ENCODE measurements at regions not wholly inside any gene's neighbourhood (a gene's known extent, or its start where the extent isn't known, plus 50 kb on each side); places are given as distances from the start of the nearest gene placed in this dataset.

DNA sequence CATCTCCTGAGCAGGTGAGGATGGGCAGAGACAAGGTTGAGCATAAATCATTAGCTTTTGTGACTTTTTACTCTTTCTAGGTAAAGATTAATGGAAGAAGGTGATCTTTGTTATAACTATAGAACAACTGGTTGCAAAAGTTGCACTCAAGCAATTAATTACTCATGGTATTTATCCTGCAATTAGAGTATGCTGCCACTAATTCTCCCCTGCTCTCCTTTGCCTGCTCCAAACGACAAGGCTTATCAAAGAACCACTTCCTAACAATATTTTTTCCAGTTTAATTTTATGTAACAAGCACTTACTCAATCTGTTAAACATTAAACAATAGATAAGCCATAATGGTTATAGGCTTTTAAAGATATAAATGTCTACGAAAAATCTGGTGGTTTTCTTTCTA is 189.9 kb upstream of the PELI2 start:
- Histone ChIP-seq H3K36me3 (no peaks in the 10 kb centered on the region), H3K4me1 (ENCODE audit: low read depth) (no peaks in the 10 kb centered on the region), H3K27me3 (no peaks in the 10 kb centered on the region), H3K27ac (no peak overlapping the region), H3K4me3 (no peak overlapping the region), H3K9me3 (ENCODE audit: low read depth) (no peaks in the 10 kb centered on the region)
- TF ChIP-seq, protein P1, sequence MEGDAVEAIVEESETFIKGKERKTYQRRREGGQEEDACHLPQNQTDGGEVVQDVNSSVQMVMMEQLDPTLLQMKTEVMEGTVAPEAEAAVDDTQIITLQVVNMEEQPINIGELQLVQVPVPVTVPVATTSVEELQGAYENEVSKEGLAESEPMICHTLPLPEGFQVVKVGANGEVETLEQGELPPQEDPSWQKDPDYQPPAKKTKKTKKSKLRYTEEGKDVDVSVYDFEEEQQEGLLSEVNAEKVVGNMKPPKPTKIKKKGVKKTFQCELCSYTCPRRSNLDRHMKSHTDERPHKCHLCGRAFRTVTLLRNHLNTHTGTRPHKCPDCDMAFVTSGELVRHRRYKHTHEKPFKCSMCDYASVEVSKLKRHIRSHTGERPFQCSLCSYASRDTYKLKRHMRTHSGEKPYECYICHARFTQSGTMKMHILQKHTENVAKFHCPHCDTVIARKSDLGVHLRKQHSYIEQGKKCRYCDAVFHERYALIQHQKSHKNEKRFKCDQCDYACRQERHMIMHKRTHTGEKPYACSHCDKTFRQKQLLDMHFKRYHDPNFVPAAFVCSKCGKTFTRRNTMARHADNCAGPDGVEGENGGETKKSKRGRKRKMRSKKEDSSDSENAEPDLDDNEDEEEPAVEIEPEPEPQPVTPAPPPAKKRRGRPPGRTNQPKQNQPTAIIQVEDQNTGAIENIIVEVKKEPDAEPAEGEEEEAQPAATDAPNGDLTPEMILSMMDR (IDR thresholded peaks at IDR 0.05; ENCODE audit: low read depth, low read length) = no peak
- no peak for DNase-seq (ENCODE audit: low read depth in 1 of 2, low spot score in 1 of 2)

DNA sequence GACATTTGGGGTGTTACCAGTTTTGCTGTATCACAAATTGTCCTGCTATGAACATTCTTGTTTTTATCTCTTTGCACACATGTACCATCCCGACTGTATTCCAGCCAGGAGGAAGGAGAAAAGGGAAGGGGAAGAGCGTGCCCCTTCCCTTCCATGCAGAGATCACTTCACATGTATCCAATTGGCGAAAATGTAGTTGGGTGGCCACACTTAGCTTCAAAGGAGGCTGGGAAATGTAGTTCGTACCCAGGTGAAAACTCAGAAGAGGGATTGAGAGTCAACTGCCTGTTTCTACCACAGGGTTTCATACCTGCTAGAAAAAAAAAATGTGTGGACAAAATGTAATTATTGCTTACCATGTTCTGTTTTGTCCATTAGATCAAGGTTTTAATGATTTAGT is 189.1 kb upstream of the PELI2 start:
- TF ChIP-seq, protein P1 (IDR thresholded peaks at IDR 0.05; ENCODE audit: low read depth, low read length) = no peak
- Histone ChIP-seq H3K4me1 (ENCODE audit: low read depth) (no peaks in the 10 kb centered on the region), H3K27ac (no peak overlapping the region), H3K36me3 (no peaks in the 10 kb centered on the region), H3K9me3 (ENCODE audit: low read depth) (no peaks in the 10 kb centered on the region), H3K4me3 (no peak overlapping the region), H3K27me3 (no peaks in the 10 kb centered on the region)
- DNase-seq (ENCODE audit: low read depth in 1 of 2, low spot score in 1 of 2) = no peak

DNA sequence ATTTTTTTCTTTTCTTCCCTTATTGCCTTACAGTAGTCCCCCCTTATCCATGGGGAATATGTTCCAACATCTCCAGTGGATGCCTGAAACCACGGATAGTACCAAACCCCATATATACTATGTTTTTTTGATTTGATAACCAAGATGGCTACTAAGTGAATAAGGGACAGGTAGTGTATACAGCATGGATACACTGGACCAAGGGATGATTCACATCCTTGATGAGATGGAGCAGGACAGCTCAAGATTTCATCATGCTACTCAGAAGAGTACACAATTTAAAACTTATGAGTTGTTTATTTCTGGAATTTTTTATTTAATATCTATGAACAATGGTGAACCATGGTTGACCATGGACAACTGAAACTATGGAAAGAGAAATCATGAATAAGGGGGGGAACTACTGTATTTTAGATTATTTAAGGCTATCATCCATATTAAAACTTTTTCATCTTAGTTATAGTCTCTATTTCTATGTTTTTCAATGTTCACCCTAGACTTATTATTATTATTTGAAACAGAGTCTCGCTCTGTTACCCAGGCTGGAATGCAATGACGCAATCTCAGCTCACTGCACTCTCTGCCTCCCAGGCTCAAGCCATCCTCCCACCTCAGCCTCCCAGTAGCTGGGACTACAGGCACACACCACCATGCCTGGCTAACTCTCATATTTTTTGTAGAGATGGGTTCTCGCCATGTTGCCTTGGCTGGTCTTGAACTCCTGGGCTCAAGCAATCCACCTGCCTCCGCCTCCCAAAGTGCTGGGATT is 188.0 kb upstream of the PELI2 start:
- Histone ChIP-seq H3K27ac (no peak overlapping the region), H3K4me3 (no peak overlapping the region), H3K27me3 (no peaks in the 10 kb centered on the region), H3K4me1 (ENCODE audit: low read depth) (no peaks in the 10 kb centered on the region), H3K36me3 (no peaks in the 10 kb centered on the region), H3K9me3 (ENCODE audit: low read depth) (no peaks in the 10 kb centered on the region)
- no peak for DNase-seq (ENCODE audit: low read depth in 1 of 2, low spot score in 1 of 2)
- TF ChIP-seq, protein P1 (IDR thresholded peaks at IDR 0.05; ENCODE audit: low read depth, low read length) = no peak

GRCh38 chr14:55936691-55937090 is 181.5 kb upstream of the PELI2 start:
- Histone ChIP-seq H3K4me1 (ENCODE audit: low read depth) (no peaks in the 10 kb centered on the region), H3K4me3 (no peak overlapping the region), H3K27me3 (no peaks in the 10 kb centered on the region), H3K9me3 (ENCODE audit: low read depth) (no peaks in the 10 kb centered on the region), H3K27ac (no peak overlapping the region), H3K36me3 (no peaks in the 10 kb centered on the region)
- TF ChIP-seq, protein P1 (IDR thresholded peaks at IDR 0.05; ENCODE audit: low read depth, low read length) = no peak
- peak in 1 of 2 donors; percentile 34 for DNase-seq (ENCODE audit: low read depth in 1 of 2, low spot score in 1 of 2)

DNA sequence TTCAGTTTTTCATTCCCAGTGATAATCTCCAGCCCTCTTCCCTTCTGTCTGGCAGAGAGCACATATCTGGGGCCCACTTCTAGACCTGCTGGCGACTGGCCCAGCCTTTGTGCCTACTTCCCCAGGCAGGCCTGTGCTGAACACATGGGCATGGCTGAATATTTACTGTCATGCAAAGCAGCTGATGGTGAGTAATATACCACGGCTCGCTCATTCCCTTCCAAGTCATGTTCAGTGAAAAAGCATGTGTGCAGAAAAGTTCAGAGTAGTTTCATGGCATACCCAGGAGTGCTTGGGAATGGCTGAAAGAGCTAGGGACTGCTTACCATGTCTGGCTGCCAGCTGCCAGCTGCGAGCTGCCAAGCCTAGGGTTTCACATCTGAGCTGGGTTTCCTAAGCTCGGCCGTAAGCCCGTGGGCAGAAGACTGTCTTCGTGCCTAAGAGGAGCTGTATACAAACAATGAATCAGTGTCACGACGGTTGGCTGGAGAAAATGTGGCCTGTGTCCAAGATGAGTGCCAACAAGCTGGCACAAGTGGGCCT is 179.9 kb upstream of the PELI2 start:
- no peaks in the 10 kb centered on the region for H3K4me1 ChIP-seq (ENCODE audit: low read depth)
- H3K36me3 ChIP-seq = no peaks in the 10 kb centered on the region
- H3K27me3 ChIP-seq = no peaks in the 10 kb centered on the region
- no peaks in the 10 kb centered on the region for H3K9me3 ChIP-seq (ENCODE audit: low read depth)
- peak in 1 of 2 donors; percentile 34 for DNase-seq (ENCODE audit: low read depth in 1 of 2, low spot score in 1 of 2)
- TF ChIP-seq, protein P1 (IDR thresholded peaks at IDR 0.05; ENCODE audit: low read depth, low read length) = no peak
- no peak overlapping the region for H3K27ac ChIP-seq
- H3K4me3 ChIP-seq = no peak overlapping the region

All from cardiac muscle cell (in vitro differentiated cells and primary cell).